Lower leg skin (tissue), 3 donors: ENCODE measurements at regions not wholly inside any gene's neighbourhood (a gene's known extent, or its start where the extent isn't known, plus 50 kb on each side); places are given as distances from the start of the nearest gene placed in this dataset.

Experiments used
- CTCF ChIP-seq, 3 donors: fragments of 450-650 bp; IDR thresholded peaks; one replicate each; pipeline ENCODE4 v1.5.1; 2016; ENCODE audit warnings: antibody characterized with exemption in 3 of 3, mild to moderate bottlenecking in 3 of 3, moderate library complexity in 2 of 3
- POLR2A ChIP-seq, 2 donors: fragments of 450-650 bp; IDR thresholded peaks; one replicate each; pipeline ENCODE4 v1.6.1; 2016 to 2017; ENCODE audit warnings: antibody characterized with exemption in 2 of 2, mild to moderate bottlenecking in 1 of 2, moderate library complexity in 1 of 2

GRCh38 chr1:30327370-30328099 is 395.9 kb downstream of the MATN1 start:
- TF ChIP-seq CTCF (IDR thresholded peaks at IDR 0.05) (no peak), POLR2A (IDR thresholded peaks at IDR 0.05) (no peak)
